ENCODE measurements at regions not wholly inside any gene's neighbourhood (a gene's known extent, or its start where the extent isn't known, plus 50 kb on each side); places are given as distances from the start of the nearest gene placed in this dataset.

DNA sequence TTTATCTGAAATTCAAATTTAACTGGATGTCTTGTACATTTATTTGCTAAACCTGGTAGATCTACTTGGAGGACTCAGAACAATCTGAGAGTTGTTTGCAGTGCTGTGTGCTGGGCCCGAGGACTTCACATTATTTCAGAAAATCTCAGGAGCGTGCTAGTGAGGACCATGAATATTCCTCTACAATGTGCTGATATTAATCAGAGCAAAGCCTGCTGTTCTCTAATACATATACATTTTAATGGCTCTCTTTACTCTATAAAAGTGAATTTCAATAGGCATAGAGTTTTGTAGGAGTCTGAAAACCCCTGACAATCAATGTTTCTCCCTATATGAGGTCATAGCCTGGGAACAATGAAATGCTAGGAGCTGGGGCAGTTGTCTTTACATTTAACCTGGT is 144.3 kb downstream of the NEDD1 start:
- Histone ChIP-seq H3K27ac (ENCODE audit: low read depth, low read length, poor library complexity, severe bottlenecking) (no peak overlapping the region), H3K4me3 (ENCODE audit: low read depth, low read length, poor library complexity, severe bottlenecking) (no peak overlapping the region)

DNA sequence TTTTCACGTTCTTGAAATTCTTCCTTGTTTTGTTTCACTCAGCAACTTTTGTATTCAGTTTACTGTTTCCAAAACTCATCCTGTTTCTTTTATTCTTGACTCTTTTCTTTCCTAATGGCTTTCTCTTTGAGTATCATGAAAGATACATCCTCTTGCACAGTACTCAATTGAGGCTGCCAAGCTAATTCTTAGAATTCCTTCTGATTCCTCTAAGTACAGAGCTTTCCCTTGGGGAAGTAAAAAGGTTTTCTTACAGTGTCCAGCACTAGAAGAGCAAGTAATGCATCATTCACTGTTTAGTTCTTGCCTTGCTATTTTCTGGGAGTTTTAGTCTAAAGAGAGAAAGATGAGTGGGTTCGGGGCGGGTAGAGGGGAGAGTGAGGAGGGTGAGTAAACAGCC is 154.1 kb downstream of the NEDD1 start:
- no peak overlapping the region for H3K27ac ChIP-seq (ENCODE audit: low read depth, low read length, poor library complexity, severe bottlenecking)
- no peaks in the 10 kb centered on the region for H3K9me3 ChIP-seq (ENCODE audit: low read length)
- no peaks in the 10 kb centered on the region for H3K79me2 ChIP-seq (ENCODE audit: insufficient read depth, low read length)
- H3K4me2 ChIP-seq (ENCODE audit: low read length) = no peak overlapping the region
- H3K9me2 ChIP-seq (ENCODE audit: low read depth, low read length) = no peaks in the 10 kb centered on the region
- no peaks in the 10 kb centered on the region for H3K36me3 ChIP-seq (ENCODE audit: insufficient read depth, low read length)
- no peaks in the 10 kb centered on the region for H3K4me1 ChIP-seq (ENCODE audit: insufficient read depth, low read length, severe bottlenecking)
- H3K27me3 ChIP-seq (ENCODE audit: insufficient read depth, low read length) = no peaks in the 10 kb centered on the region
- H2AFZ ChIP-seq (ENCODE audit: low read length) = no peak overlapping the region
- no peak for TF ChIP-seq EZH2 (IDR thresholded peaks at IDR 0.05; ENCODE audit: borderline replicate concordance, low read length)
- TF ChIP-seq, protein P1, sequence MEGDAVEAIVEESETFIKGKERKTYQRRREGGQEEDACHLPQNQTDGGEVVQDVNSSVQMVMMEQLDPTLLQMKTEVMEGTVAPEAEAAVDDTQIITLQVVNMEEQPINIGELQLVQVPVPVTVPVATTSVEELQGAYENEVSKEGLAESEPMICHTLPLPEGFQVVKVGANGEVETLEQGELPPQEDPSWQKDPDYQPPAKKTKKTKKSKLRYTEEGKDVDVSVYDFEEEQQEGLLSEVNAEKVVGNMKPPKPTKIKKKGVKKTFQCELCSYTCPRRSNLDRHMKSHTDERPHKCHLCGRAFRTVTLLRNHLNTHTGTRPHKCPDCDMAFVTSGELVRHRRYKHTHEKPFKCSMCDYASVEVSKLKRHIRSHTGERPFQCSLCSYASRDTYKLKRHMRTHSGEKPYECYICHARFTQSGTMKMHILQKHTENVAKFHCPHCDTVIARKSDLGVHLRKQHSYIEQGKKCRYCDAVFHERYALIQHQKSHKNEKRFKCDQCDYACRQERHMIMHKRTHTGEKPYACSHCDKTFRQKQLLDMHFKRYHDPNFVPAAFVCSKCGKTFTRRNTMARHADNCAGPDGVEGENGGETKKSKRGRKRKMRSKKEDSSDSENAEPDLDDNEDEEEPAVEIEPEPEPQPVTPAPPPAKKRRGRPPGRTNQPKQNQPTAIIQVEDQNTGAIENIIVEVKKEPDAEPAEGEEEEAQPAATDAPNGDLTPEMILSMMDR (IDR thresholded peaks at IDR 0.05; ENCODE audit: low read length) = no peak
- no peak overlapping the region for H3K4me3 ChIP-seq (ENCODE audit: low read depth, low read length, poor library complexity, severe bottlenecking)
- H3K9ac ChIP-seq (ENCODE audit: low read length) = no peak overlapping the region
- no peaks in the 10 kb centered on the region for H4K20me1 ChIP-seq (ENCODE audit: insufficient read depth, low read length)
- H3F3A ChIP-seq (ENCODE audit: insufficient read depth, low read length) = no peaks in the 10 kb centered on the region

More for the DNA sequence above, 144.3 kb downstream of the NEDD1 start:
- no peaks in the 10 kb centered on the region for H3K4me1 ChIP-seq (ENCODE audit: insufficient read depth, low read length, severe bottlenecking)
- H3K9me3 ChIP-seq (ENCODE audit: low read length) = no peaks in the 10 kb centered on the region
- H3F3A ChIP-seq (ENCODE audit: insufficient read depth, low read length) = no peaks in the 10 kb centered on the region
- H3K36me3 ChIP-seq (ENCODE audit: insufficient read depth, low read length) = no peaks in the 10 kb centered on the region
- H3K27me3 ChIP-seq (ENCODE audit: insufficient read depth, low read length) = no peaks in the 10 kb centered on the region; the same call in 1 of the 2 replicates
- no peaks in the 10 kb centered on the region for H3K9me2 ChIP-seq (ENCODE audit: low read depth, low read length)
- H3K4me2 ChIP-seq (ENCODE audit: low read length) = no peak overlapping the region
- no peaks in the 10 kb centered on the region for H3K79me2 ChIP-seq (ENCODE audit: insufficient read depth, low read length)
- no peak overlapping the region for H3K9ac ChIP-seq (ENCODE audit: low read length)
- H2AFZ ChIP-seq (ENCODE audit: low read length) = no peak overlapping the region
- TF ChIP-seq, protein P1 (IDR thresholded peaks at IDR 0.05; ENCODE audit: low read length) = no peak
- TF ChIP-seq EZH2 (IDR thresholded peaks at IDR 0.05; ENCODE audit: borderline replicate concordance, low read length) = no peak
- no peaks in the 10 kb centered on the region for H4K20me1 ChIP-seq (ENCODE audit: insufficient read depth, low read length)

DNA sequence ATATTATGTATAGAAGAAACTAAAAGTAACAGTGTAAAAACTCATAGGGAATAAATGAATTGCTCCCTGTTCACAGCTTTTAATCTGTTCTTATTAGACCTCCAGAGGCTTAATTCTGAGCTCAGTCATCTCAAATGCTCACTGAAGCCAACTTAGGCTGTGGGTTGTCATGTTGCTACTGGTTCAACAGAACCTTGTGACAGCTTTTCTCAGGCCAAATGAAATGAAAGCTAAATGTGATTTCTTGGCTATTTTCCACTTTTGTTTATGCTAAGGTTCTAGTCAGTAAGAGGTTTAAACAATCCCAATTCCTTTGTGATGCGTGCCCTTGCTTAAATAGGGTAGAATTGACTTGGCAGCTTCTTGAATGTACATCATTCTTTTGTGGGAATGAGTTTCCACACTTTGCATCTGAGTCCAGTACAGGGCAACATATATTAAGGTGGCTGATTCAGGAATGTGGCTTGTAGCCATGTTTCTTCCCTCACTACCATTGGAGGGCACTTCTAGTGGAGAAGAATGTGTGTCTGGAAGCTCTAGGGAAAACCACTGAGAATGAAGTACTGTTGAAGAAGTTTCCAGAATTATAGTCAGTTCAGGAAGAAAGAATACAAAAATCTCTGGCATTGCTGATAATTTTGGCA is 156.4 kb downstream of the NEDD1 start:
- H4K20me1 ChIP-seq (ENCODE audit: insufficient read depth, low read length) = no peaks in the 10 kb centered on the region
- no peak for TF ChIP-seq EZH2 (IDR thresholded peaks at IDR 0.05; ENCODE audit: borderline replicate concordance, low read length)
- TF ChIP-seq, protein P1 (IDR thresholded peaks at IDR 0.05; ENCODE audit: low read length) = no peak
- no peak overlapping the region for H3K4me2 ChIP-seq (ENCODE audit: low read length)
- H3K9me3 ChIP-seq (ENCODE audit: low read length) = no peaks in the 10 kb centered on the region
- H3K36me3 ChIP-seq (ENCODE audit: insufficient read depth, low read length) = no peaks in the 10 kb centered on the region
- H3K27me3 ChIP-seq (ENCODE audit: insufficient read depth, low read length) = no peaks in the 10 kb centered on the region
- H3K4me3 ChIP-seq (ENCODE audit: low read depth, low read length, poor library complexity, severe bottlenecking) = no peak overlapping the region
- no peak overlapping the region for H3K9ac ChIP-seq (ENCODE audit: low read length)
- no peak overlapping the region for H2AFZ ChIP-seq (ENCODE audit: low read length)
- no peaks in the 10 kb centered on the region for H3K9me2 ChIP-seq (ENCODE audit: low read depth, low read length)
- H3K4me1 ChIP-seq (ENCODE audit: insufficient read depth, low read length, severe bottlenecking) = no peaks in the 10 kb centered on the region
- no peaks in the 10 kb centered on the region for H3F3A ChIP-seq (ENCODE audit: insufficient read depth, low read length)
- no peaks in the 10 kb centered on the region for H3K79me2 ChIP-seq (ENCODE audit: insufficient read depth, low read length)
- H3K27ac ChIP-seq (ENCODE audit: low read depth, low read length, poor library complexity, severe bottlenecking) = no peak overlapping the region
